Neural cell (in vitro differentiated cells): ENCODE measurements at regions not wholly inside any gene's neighbourhood (a gene's known extent, or its start where the extent isn't known, plus 50 kb on each side); places are given as distances from the start of the nearest gene placed in this dataset.
"Not testable (repeated sequence)": the region's sequence is repeated elsewhere in the genome, so short reads cannot be mapped to it uniquely, and the experiment has no call there.

Source experiments
- H2AFZ ChIP-seq: fragments of 200-600, 300-800 bp; sonication (generic), shearing (Covaris generic); 2 replicates; pipeline ENCODE4 v1.6.0; 2014; ENCODE audit warnings: low read depth, mild to moderate bottlenecking, antibody characterized with exemption, low read length, moderate library complexity
- H3F3A ChIP-seq: fragments of 200-600 bp; shearing (Covaris generic); 2 replicates; pipeline ENCODE4 v1.6.1; 2016; ENCODE audit warnings: mild to moderate bottlenecking, moderate library complexity, mixed read lengths, antibody characterized with exemption, low read length; ENCODE audit not compliant: insufficient read depth, poor library complexity, severe bottlenecking
- H3K27ac ChIP-seq: fragments of 200-600, 300-800 bp; sonication (generic), shearing (Covaris generic); 2 replicates; pipeline ENCODE4 v1.5.1; 2014; ENCODE audit warnings: mild to moderate bottlenecking, low read length, moderate library complexity
- H3K27me3 ChIP-seq: fragments of 300-800, 200-600 bp; sonication (generic), shearing (Covaris generic); 2 replicates; pipeline ENCODE4 v1.6.0; 2014; ENCODE audit warnings: mild to moderate bottlenecking, low read depth, low read length, moderate library complexity; ENCODE audit not compliant: insufficient read depth
- H3K36me3 ChIP-seq: fragments of 300-800, 200-600 bp; sonication (generic), shearing (Covaris generic); 2 replicates; pipeline ENCODE4 v1.5.1; 2014; ENCODE audit warnings: mild to moderate bottlenecking, antibody characterized with exemption, low read length, moderate library complexity; ENCODE audit not compliant: insufficient read depth
- H3K4me2 ChIP-seq: fragments of 300-800, 200-600 bp; sonication (generic), shearing (Covaris generic); 2 replicates; pipeline ENCODE4 v1.6.0; 2014; ENCODE audit warnings: mild to moderate bottlenecking, low read length
- H3K4me3 ChIP-seq: fragments of 300-800, 200-600 bp; sonication (generic), shearing (Covaris generic); 2 replicates; pipeline ENCODE4 v1.5.1; 2014; ENCODE audit warnings: mild to moderate bottlenecking, low read length, moderate library complexity
- H3K79me2 ChIP-seq: fragments of 200-600 bp; shearing (Covaris generic); replicated peaks from 2 replicates; pipeline ENCODE4 v1.6.0; 2014; ENCODE audit warnings: mild to moderate bottlenecking, low read length, moderate library complexity; ENCODE audit not compliant: insufficient read depth
- H3K9ac ChIP-seq: fragments of 300-800, 200-600 bp; sonication (generic), shearing (Covaris generic); 2 replicates; pipeline ENCODE4 v1.6.1; 2016; ENCODE audit warnings: mild to moderate bottlenecking, low read length, mixed read lengths
- H3K9me2 ChIP-seq: fragments of 200-600 bp; shearing (Covaris generic); 2 replicates; pipeline ENCODE4 v1.6.1; 2016; ENCODE audit warnings: mild to moderate bottlenecking, low read length, mixed read lengths; ENCODE audit not compliant: insufficient read depth
- H3K9me3 ChIP-seq: fragments of 200-600, 300-800 bp; sonication (generic), shearing (Covaris generic); 2 replicates; pipeline ENCODE4 v1.6.1; 2016; ENCODE audit warnings: mild to moderate bottlenecking, mixed run types, low read length, moderate library complexity, mixed read lengths
- H4K20me1 ChIP-seq: fragments of 200-600 bp; shearing (Covaris generic); 2 replicates; pipeline ENCODE4 v1.6.1; 2016; ENCODE audit warnings: mild to moderate bottlenecking, mixed run types; ENCODE audit not compliant: insufficient read depth
- EP300 ChIP-seq: fragments of 450-650 bp; conservative IDR thresholded peaks from 2 replicates; pipeline ENCODE4 v1.6.1; 2014; ENCODE audit warnings: antibody characterized with exemption, mild to moderate bottlenecking, moderate library complexity; ENCODE audit not compliant: poor library complexity, severe bottlenecking
- EZH2 ChIP-seq: fragments of 200-600, 300-800 bp; shearing (Covaris generic), sonication (generic); IDR thresholded peaks from 2 replicates; pipeline ENCODE4 v1.6.1; 2014; ENCODE audit warnings: antibody characterized with exemption, low read length, borderline replicate concordance, mild to moderate bottlenecking; ENCODE audit not compliant: insufficient read depth, poor library complexity, severe bottlenecking
- MXI1 ChIP-seq: fragments of 450-650 bp; conservative IDR thresholded peaks from 2 replicates; pipeline ENCODE4 v1.6.1; 2014; ENCODE audit warnings: antibody characterized with exemption, mild to moderate bottlenecking; ENCODE audit not compliant: poor library complexity, severe bottlenecking
- POLR2AphosphoS5 ChIP-seq: IDR thresholded peaks from 2 replicates; pipeline ENCODE4 v1.6.1; 2012
- RAD21 ChIP-seq: fragments of 450-650 bp; conservative IDR thresholded peaks from 2 replicates; pipeline ENCODE4 v1.6.1; 2014; ENCODE audit warnings: antibody characterized with exemption, mild to moderate bottlenecking, moderate library complexity
- REST ChIP-seq: IDR thresholded peaks from 2 replicates; pipeline ENCODE4 v1.6.1; 2012; ENCODE audit warnings: borderline replicate concordance
- SMC3 ChIP-seq: fragments of 450-650 bp; conservative IDR thresholded peaks from 2 replicates; pipeline ENCODE4 v1.6.1; 2014; ENCODE audit warnings: antibody characterized with exemption, mild to moderate bottlenecking, moderate library complexity; ENCODE audit not compliant: poor library complexity
- TAF1 ChIP-seq: IDR thresholded peaks from 2 replicates; pipeline ENCODE4 v1.6.1; 2012; ENCODE audit warnings: low read depth
- TF ChIP-seq, protein P1 (sequence below): fragments of 450-650 bp; IDR thresholded peaks from 2 replicates; pipeline ENCODE4 v1.5.1; 2014; ENCODE audit warnings: antibody characterized with exemption, mild to moderate bottlenecking, moderate library complexity; ENCODE audit not compliant: poor library complexity, severe bottlenecking

DNA sequence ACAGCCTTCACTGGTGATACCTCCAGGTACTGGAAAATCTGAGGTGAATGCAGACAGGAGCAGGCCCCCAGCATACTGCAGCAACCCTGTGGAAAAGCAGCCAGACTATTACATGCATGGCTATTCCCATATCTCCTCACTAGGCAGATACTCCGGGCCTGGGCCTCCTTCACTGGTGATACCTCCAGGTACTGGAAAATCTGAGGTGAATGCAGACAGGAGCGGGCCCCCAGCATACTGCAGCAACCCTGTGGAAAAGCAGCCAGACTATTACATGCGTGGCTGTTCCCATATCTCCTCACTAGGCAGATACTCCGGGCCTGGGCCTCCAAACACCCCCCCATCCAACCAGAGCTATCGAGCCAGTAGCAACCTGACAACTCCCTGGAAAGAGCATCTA is 724.2 kb downstream of the KLHL13 start:
- H3F3A ChIP-seq, H3K9me3 ChIP-seq: not testable (repeated sequence)

GRCh38 chrX:117376460-117376859 is 740.1 kb downstream of the KLHL13 start:
- no peaks in the 10 kb centered on the region for H3K27me3 ChIP-seq
- no peak overlapping the region for H3K9ac ChIP-seq
- no peaks in the 10 kb centered on the region for H3F3A ChIP-seq
- no peaks in the 10 kb centered on the region for H3K9me2 ChIP-seq
- no peak overlapping the region for H3K27ac ChIP-seq
- H4K20me1 ChIP-seq, result no peaks in the 10 kb centered on the region
- no peak overlapping the region for H3K4me3 ChIP-seq
- no peak overlapping the region for H3K4me2 ChIP-seq
- H3K79me2 ChIP-seq, result no peaks in the 10 kb centered on the region
- no peaks in the 10 kb centered on the region for H3K9me3 ChIP-seq
- no peak overlapping the region for H2AFZ ChIP-seq
- no peaks in the 10 kb centered on the region for H3K36me3 ChIP-seq
- no peak for TF ChIP-seq EP300
- no peak for TF ChIP-seq REST
- no peak for TF ChIP-seq TAF1
- no peak for TF ChIP-seq RAD21
- TF ChIP-seq, protein P1, sequence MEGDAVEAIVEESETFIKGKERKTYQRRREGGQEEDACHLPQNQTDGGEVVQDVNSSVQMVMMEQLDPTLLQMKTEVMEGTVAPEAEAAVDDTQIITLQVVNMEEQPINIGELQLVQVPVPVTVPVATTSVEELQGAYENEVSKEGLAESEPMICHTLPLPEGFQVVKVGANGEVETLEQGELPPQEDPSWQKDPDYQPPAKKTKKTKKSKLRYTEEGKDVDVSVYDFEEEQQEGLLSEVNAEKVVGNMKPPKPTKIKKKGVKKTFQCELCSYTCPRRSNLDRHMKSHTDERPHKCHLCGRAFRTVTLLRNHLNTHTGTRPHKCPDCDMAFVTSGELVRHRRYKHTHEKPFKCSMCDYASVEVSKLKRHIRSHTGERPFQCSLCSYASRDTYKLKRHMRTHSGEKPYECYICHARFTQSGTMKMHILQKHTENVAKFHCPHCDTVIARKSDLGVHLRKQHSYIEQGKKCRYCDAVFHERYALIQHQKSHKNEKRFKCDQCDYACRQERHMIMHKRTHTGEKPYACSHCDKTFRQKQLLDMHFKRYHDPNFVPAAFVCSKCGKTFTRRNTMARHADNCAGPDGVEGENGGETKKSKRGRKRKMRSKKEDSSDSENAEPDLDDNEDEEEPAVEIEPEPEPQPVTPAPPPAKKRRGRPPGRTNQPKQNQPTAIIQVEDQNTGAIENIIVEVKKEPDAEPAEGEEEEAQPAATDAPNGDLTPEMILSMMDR, result no peak
- TF ChIP-seq POLR2AphosphoS5, result no peak
- no peak for TF ChIP-seq EZH2
- TF ChIP-seq MXI1, result no peak
- TF ChIP-seq SMC3, result no peak

More for the DNA sequence above, 724.2 kb downstream of the KLHL13 start:
- H3K9me2 ChIP-seq, H3K9ac ChIP-seq, H3K27ac ChIP-seq, H3K4me3 ChIP-seq, H3K4me2 ChIP-seq, H3K27me3 ChIP-seq, H2AFZ ChIP-seq, H3K36me3 ChIP-seq, H3K79me2 ChIP-seq, H4K20me1 ChIP-seq: not testable (repeated sequence)

- no peaks in the 10 kb centered on the region for H3K9me3 ChIP-seq
- no peak overlapping the region for H3K9ac ChIP-seq
- no peaks in the 10 kb centered on the region for H4K20me1 ChIP-seq
- no peaks in the 10 kb centered on the region for H3K9me2 ChIP-seq
- H3K4me2 ChIP-seq, result no peak overlapping the region
- TF ChIP-seq, protein P1, result no peak
- TF ChIP-seq TAF1 (no peak), POLR2AphosphoS5 (no peak), REST (no peak), RAD21 (no peak), MXI1 (no peak)
- H2AFZ ChIP-seq, result no peak overlapping the region
- no peaks in the 10 kb centered on the region for H3K27me3 ChIP-seq
- H3K79me2 ChIP-seq, result no peaks in the 10 kb centered on the region
- H3F3A ChIP-seq, result no peaks in the 10 kb centered on the region
- no peak overlapping the region for H3K4me3 ChIP-seq
- H3K36me3 ChIP-seq, result no peaks in the 10 kb centered on the region
- no peak overlapping the region for H3K27ac ChIP-seq
These were observed 781.4 kb downstream of the KLHL13 start for GRCh38 chrX:117335209-117335608.
